Fibroblast of lung (primary cell): ENCODE measurements at regions not wholly inside any gene's neighbourhood (a gene's known extent, or its start where the extent isn't known, plus 50 kb on each side); places are given as distances from the start of the nearest gene placed in this dataset.

Source experiments
- EZH2 ChIP-seq: IDR thresholded peaks from 2 replicates; pipeline ENCODE4 v1.5.1; 2012; ENCODE audit warnings: low read length, control low read depth, mild to moderate bottlenecking; ENCODE audit errors: missing control alignments
- TF ChIP-seq, protein P1 (sequence below), 2 donors: IDR thresholded peaks in 1 of 2; conservative IDR thresholded peaks in 1 of 2; 1 replicate in 1 of 2; 2 replicates in 1 of 2; pipeline ENCODE4 v1.5.1; 2011 to 2012; ENCODE audit warnings: low read length in 2 of 2, control low read depth in 1 of 2, inconsistent platforms in 1 of 2, low read depth in 1 of 2, mild to moderate bottlenecking in 1 of 2

DNA sequence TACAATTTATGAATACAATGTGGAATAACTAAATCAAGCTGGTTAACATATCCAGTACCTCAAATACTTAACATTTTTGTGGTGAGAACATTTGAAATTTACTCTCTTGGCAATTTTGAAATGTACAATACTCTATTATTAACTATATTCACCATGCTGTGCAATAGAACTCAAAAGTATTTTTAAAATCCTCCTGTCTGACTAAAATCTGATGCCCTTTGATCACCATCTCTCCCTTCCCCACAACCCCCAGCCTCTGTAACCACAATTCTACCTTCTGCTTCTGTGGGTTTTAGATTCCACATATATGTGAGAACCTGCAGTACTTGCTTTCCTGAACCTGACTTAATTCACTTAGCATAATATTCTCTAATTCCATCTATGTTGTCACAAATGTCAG lies 71.6 kb upstream of the ALOX12 start:
- TF ChIP-seq, protein P1, sequence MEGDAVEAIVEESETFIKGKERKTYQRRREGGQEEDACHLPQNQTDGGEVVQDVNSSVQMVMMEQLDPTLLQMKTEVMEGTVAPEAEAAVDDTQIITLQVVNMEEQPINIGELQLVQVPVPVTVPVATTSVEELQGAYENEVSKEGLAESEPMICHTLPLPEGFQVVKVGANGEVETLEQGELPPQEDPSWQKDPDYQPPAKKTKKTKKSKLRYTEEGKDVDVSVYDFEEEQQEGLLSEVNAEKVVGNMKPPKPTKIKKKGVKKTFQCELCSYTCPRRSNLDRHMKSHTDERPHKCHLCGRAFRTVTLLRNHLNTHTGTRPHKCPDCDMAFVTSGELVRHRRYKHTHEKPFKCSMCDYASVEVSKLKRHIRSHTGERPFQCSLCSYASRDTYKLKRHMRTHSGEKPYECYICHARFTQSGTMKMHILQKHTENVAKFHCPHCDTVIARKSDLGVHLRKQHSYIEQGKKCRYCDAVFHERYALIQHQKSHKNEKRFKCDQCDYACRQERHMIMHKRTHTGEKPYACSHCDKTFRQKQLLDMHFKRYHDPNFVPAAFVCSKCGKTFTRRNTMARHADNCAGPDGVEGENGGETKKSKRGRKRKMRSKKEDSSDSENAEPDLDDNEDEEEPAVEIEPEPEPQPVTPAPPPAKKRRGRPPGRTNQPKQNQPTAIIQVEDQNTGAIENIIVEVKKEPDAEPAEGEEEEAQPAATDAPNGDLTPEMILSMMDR (conservative IDR thresholded peaks at IDR 0.05 in 1 of 2, IDR thresholded peaks at IDR 0.05 in 1 of 2; ENCODE audit: low read depth in 1 of 2, low read length in 2 of 2), result no peak
- TF ChIP-seq EZH2, result no peak
